Parathyroid adenoma (tissue), 2 donors: ENCODE measurements at regions not wholly inside any gene's neighbourhood (a gene's known extent, or its start where the extent isn't known, plus 50 kb on each side); places are given as distances from the start of the nearest gene placed in this dataset.

Experiments
- H2AFZ ChIP-seq: fragments of 300-600 bp; sonication (generic); one replicate; pipeline ENCODE4 v1.7.0; 2017; ENCODE audit warnings: antibody characterized with exemption, mild to moderate bottlenecking
- H3K27ac ChIP-seq: fragments of 300-600 bp; sonication (generic); one replicate; pipeline ENCODE4 v1.7.0; 2017
- H3K27me3 ChIP-seq: fragments of 300-600 bp; sonication (generic); one replicate; pipeline ENCODE4 v1.7.0; 2017; ENCODE audit warnings: low read length; ENCODE audit not compliant: control insufficient read depth, insufficient read depth
- H3K36me3 ChIP-seq: fragments of 300-600 bp; sonication (generic); one replicate; pipeline ENCODE4 v1.7.0; 2017; ENCODE audit warnings: low read length; ENCODE audit not compliant: control insufficient read depth, insufficient read depth
- H3K4me1 ChIP-seq: fragments of 300-600 bp; sonication (generic); one replicate; pipeline ENCODE4 v1.7.0; 2017; ENCODE audit warnings: control low read depth
- H3K4me2 ChIP-seq: fragments of 300-600 bp; sonication (generic); one replicate; pipeline ENCODE4 v1.7.0; 2017; ENCODE audit warnings: low read length
- H3K4me3 ChIP-seq: fragments of 300-600 bp; sonication (generic); one replicate; pipeline ENCODE4 v1.7.0; 2017; ENCODE audit warnings: low read depth, low read length
- H3K79me2 ChIP-seq: fragments of 300-600 bp; sonication (generic); one replicate; pipeline ENCODE4 v1.7.0; 2017; ENCODE audit warnings: control low read depth
- H3K9ac ChIP-seq: fragments of 300-600 bp; sonication (generic); one replicate; pipeline ENCODE4 v1.7.0; 2017; ENCODE audit warnings: mild to moderate bottlenecking
- H3K9me3 ChIP-seq: fragments of 300-600 bp; sonication (generic); one replicate; pipeline ENCODE4 v1.7.0; 2017; ENCODE audit warnings: low read length; ENCODE audit not compliant: control insufficient read depth
- TF ChIP-seq, protein P1 (sequence below): fragments of 300-600 bp; sonication (generic); IDR thresholded peaks from one replicate; pipeline ENCODE4 v1.7.0; 2017; ENCODE audit warnings: antibody characterized with exemption, mild to moderate bottlenecking
- donor health status: primary hyperparathyroidism.

GRCh38 chr7:106413446-106413845, 128.7 kb upstream of the NAMPT start:
- no peaks in the 10 kb centered on the region for H3K36me3 ChIP-seq
- no peak overlapping the region for H3K4me3 ChIP-seq
- H3K79me2 ChIP-seq = no peaks in the 10 kb centered on the region
- no peaks in the 10 kb centered on the region for H3K9me3 ChIP-seq
- H3K27ac ChIP-seq = no peak overlapping the region
- no peak overlapping the region for H2AFZ ChIP-seq
- no peak overlapping the region for H3K9ac ChIP-seq
- no peak overlapping the region for H3K4me2 ChIP-seq
- TF ChIP-seq, protein P1, sequence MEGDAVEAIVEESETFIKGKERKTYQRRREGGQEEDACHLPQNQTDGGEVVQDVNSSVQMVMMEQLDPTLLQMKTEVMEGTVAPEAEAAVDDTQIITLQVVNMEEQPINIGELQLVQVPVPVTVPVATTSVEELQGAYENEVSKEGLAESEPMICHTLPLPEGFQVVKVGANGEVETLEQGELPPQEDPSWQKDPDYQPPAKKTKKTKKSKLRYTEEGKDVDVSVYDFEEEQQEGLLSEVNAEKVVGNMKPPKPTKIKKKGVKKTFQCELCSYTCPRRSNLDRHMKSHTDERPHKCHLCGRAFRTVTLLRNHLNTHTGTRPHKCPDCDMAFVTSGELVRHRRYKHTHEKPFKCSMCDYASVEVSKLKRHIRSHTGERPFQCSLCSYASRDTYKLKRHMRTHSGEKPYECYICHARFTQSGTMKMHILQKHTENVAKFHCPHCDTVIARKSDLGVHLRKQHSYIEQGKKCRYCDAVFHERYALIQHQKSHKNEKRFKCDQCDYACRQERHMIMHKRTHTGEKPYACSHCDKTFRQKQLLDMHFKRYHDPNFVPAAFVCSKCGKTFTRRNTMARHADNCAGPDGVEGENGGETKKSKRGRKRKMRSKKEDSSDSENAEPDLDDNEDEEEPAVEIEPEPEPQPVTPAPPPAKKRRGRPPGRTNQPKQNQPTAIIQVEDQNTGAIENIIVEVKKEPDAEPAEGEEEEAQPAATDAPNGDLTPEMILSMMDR = no peak
- H3K27me3 ChIP-seq = no peaks in the 10 kb centered on the region
- H3K4me1 ChIP-seq = no peaks in the 10 kb centered on the region

DNA sequence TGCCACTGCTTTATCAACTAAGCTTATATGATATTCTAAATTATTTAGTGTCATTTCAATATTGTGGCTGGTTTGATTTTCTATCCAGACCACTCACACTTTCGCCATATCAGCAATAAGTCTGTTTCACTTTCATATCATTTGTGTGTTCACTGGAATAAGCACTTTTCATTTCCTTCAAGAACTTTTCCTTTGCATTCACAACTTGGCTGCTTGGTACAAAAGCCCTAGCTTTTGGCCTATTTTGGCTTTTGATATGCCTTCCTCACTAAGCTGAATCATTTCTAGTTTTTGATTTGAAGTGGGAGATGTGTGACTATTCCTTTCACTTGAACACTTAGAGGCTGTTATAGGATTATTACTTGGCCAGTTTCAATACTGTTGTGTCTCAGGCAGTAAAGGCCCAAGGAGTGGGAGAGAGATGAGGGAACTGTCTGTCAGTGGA, 120.9 kb upstream of the NAMPT start:
- H3K36me3 ChIP-seq = no peaks in the 10 kb centered on the region
- TF ChIP-seq, protein P1 = no peak

GRCh38 chr7:106402898-106403297, 118.1 kb upstream of the NAMPT start:
- Histone ChIP-seq H3K9me3 (no peaks in the 10 kb centered on the region), H3K4me1 (no peaks in the 10 kb centered on the region), H3K27me3 (no peaks in the 10 kb centered on the region), H3K4me3 (no peak overlapping the region), H3K36me3 (no peaks in the 10 kb centered on the region), H2AFZ (no peak overlapping the region), H3K79me2 (no peaks in the 10 kb centered on the region), H3K27ac (no peak overlapping the region), H3K9ac (no peak overlapping the region), H3K4me2 (no peak overlapping the region)
- TF ChIP-seq, protein P1 = no peak

More for the DNA sequence above, 120.9 kb upstream of the NAMPT start:
- no peaks in the 10 kb centered on the region for H3K9me3 ChIP-seq
- no peaks in the 10 kb centered on the region for H3K4me1 ChIP-seq
- no peak overlapping the region for H3K4me3 ChIP-seq
- no peaks in the 10 kb centered on the region for H3K79me2 ChIP-seq
- H3K27ac ChIP-seq = no peak overlapping the region
- H3K27me3 ChIP-seq = no peaks in the 10 kb centered on the region
- H3K9ac ChIP-seq = no peak overlapping the region
- H2AFZ ChIP-seq = no peak overlapping the region
- no peak overlapping the region for H3K4me2 ChIP-seq

GRCh38 chr7:106400923-106401322, 116.1 kb upstream of the NAMPT start:
- H3K27ac ChIP-seq = no peak overlapping the region
- no peak overlapping the region for H2AFZ ChIP-seq
- H3K9me3 ChIP-seq = no peaks in the 10 kb centered on the region
- no peak overlapping the region for H3K4me2 ChIP-seq
- TF ChIP-seq, protein P1 = no peak
- H3K36me3 ChIP-seq = no peaks in the 10 kb centered on the region
- no peak overlapping the region for H3K4me3 ChIP-seq
- H3K4me1 ChIP-seq = no peaks in the 10 kb centered on the region
- H3K27me3 ChIP-seq = no peaks in the 10 kb centered on the region
- H3K9ac ChIP-seq = no peak overlapping the region
- H3K79me2 ChIP-seq = no peaks in the 10 kb centered on the region

DNA sequence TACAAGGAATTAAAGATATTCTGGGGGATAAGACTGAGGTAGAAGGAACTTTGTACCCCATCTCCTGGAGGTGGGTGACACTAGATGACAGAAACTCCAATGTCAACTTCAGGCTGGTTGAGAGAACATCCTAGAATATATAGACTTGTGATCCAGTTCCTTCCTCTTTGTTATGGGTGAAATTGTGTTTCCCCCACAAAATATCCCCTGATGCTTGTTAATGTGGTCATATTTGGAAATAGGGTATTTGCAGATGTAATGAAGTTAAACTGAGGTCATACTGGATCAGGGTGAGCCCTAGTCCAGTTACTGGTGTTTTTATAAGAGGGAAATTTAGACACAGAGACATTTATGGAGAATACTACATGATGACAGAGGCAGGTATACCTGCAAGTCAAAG, 114.0 kb upstream of the NAMPT start:
- TF ChIP-seq, protein P1 = no peak
- Histone ChIP-seq H3K9me3 (no peaks in the 10 kb centered on the region), H3K4me3 (no peak overlapping the region), H3K27ac (no peak overlapping the region), H3K27me3 (no peaks in the 10 kb centered on the region), H3K4me2 (no peak overlapping the region), H3K36me3 (no peaks in the 10 kb centered on the region), H3K79me2 (no peaks in the 10 kb centered on the region), H2AFZ (no peak overlapping the region), H3K4me1 (no peaks in the 10 kb centered on the region), H3K9ac (no peak overlapping the region)
